Progenitor cell of endocrine pancreas (in vitro differentiated cells): ENCODE measurements at regions not wholly inside any gene's neighbourhood (a gene's known extent, or its start where the extent isn't known, plus 50 kb on each side); places are given as distances from the start of the nearest gene placed in this dataset.
"Not testable (repeated sequence)": the region's sequence is repeated elsewhere in the genome, so short reads cannot be mapped to it uniquely, and the experiment has no call there.

Experiments
- DNase-seq: peaks from one replicate; pipeline ENCODE4 v3.0.0; 2021; ENCODE audit warnings: low spot score; ENCODE audit not compliant: unreplicated experiment
- H3K27ac Mint-ChIP-seq: 2 replicates; pipeline ENCODE4 v1.8.0; 2021; ENCODE audit warnings: mild to moderate bottlenecking, moderate library complexity, mixed read lengths
- H3K27me3 Mint-ChIP-seq: 2 replicates; pipeline ENCODE4 v1.8.0; 2021; ENCODE audit warnings: mixed read lengths
- H3K36me3 Mint-ChIP-seq: 2 replicates; pipeline ENCODE4 v1.8.0; 2022; ENCODE audit warnings: mixed read lengths; ENCODE audit not compliant: insufficient read depth
- H3K4me1 Mint-ChIP-seq: 2 replicates; pipeline ENCODE4 v1.8.0; 2021; ENCODE audit warnings: low read depth, mixed read lengths
- H3K4me3 Mint-ChIP-seq: 2 replicates; pipeline ENCODE4 v1.8.0; 2021; ENCODE audit warnings: low read depth, mild to moderate bottlenecking, moderate library complexity, mixed read lengths
- H3K9me3 Mint-ChIP-seq: 2 replicates; pipeline ENCODE4 v1.8.0; 2021; ENCODE audit warnings: low read depth, mixed read lengths
- TF ChIP-seq, protein P1 (sequence below): fragments of 200-600 bp; sonication (generic); IDR thresholded peaks from one replicate; pipeline ENCODE4 v1.5.0; 2021; ENCODE audit warnings: antibody characterized with exemption, mild to moderate bottlenecking; ENCODE audit not compliant: unreplicated experiment

DNA sequence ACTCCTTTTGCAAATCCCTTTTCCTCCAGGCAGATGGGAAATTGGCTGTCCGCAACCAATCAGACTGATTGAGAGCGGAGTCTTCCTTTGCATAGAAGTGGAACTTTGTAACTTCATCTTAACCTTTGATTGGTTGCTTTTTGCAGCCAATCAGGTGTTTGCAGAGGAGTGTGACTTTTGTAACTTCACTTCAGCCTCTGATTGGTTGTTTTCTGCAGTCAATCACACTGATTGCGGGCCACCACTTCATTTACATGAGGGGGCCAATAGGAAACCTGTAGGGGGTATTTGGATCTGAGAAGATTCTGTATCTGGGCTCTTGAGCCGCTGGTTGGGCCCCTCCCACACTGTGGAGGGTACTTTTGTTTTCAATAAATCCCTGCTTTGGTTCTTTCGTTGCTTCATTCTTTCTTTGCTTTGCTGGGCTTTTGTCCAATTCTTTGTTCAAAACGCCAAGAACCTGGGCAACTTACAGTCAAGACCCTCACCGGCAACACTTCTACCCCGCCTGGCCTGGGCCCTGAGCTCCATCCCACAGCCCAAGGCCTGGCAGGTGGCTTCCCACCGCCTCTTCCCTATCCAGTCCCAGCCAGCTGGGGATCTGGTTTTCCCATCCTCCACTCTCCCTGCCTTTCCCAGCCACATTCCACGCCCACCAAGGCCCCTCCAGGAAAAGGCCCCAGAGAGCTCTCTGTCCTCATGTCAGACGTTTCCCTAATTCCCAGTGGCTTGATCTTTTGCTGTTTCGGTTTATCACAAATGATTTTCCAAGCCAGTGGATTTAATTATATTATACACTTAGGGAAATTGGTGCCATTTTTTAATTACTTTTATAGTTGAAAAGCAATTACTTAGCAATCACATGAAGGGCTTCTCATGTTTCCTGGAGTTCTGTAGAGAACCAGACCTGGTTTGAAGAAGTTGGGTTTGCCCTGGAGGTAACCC is 110.2 kb upstream of the STX18 start:
- peak overlapping the region; percentile 85 for H3K27ac Mint-ChIP-seq
- peaks cover 7% of the 10 kb centered on the region for H3K36me3 Mint-ChIP-seq
- no peaks in the 10 kb centered on the region for H3K9me3 Mint-ChIP-seq
- no peak overlapping the region for H3K4me3 Mint-ChIP-seq
- no peak for DNase-seq
- TF ChIP-seq, protein P1, sequence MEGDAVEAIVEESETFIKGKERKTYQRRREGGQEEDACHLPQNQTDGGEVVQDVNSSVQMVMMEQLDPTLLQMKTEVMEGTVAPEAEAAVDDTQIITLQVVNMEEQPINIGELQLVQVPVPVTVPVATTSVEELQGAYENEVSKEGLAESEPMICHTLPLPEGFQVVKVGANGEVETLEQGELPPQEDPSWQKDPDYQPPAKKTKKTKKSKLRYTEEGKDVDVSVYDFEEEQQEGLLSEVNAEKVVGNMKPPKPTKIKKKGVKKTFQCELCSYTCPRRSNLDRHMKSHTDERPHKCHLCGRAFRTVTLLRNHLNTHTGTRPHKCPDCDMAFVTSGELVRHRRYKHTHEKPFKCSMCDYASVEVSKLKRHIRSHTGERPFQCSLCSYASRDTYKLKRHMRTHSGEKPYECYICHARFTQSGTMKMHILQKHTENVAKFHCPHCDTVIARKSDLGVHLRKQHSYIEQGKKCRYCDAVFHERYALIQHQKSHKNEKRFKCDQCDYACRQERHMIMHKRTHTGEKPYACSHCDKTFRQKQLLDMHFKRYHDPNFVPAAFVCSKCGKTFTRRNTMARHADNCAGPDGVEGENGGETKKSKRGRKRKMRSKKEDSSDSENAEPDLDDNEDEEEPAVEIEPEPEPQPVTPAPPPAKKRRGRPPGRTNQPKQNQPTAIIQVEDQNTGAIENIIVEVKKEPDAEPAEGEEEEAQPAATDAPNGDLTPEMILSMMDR: no peak
- no peaks in the 10 kb centered on the region for H3K27me3 Mint-ChIP-seq
- no peaks in the 10 kb centered on the region for H3K4me1 Mint-ChIP-seq

DNA sequence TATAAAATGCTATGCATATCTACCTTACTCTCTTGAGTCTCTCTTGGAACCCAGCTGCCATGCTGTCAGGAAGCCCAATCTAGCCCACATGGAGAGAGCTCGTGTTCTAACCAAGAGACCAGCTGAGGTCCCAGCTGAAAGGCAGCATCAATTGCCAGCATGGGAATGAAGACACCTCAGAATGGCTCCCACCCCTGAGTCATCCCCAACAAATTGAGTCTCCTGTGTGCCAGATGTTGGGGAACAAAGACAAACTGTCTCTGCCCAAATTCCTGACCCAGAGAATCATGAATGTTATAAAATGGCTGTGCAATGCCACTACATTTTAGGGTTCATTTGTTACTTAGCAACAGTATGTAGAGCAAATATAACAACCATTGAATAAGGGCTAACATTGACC is 105.2 kb upstream of the STX18 start:
- Mint-ChIP-seq H3K27ac (no peak overlapping the region), H3K9me3 (no peaks in the 10 kb centered on the region), H3K27me3 (peaks cover 6% of the 10 kb centered on the region), H3K36me3 (peaks cover 3% of the 10 kb centered on the region), H3K4me1 (peaks cover 8% of the 10 kb centered on the region), H3K4me3 (no peak overlapping the region)
- TF ChIP-seq, protein P1: no peak
- no peak for DNase-seq

DNA sequence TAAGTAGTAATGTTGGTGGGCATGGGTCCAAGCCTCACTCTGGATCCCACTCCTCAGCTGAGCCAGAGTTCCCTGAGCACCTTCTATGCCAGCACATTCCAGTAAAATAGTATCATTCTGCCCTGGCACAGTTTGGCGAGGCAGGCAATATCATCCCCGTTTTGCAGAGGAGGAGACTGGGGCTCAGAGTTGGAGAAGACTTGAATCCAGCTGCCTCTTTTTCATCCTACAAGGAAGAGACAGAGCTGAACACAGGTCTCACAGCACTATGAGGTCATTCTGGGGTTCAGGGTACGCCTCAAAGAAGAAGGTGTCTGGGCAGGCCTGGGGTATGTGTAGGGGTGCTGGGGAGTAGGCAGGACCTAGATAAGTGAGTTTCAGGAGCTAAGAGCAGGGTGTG is 103.9 kb upstream of the STX18 start:
- Mint-ChIP-seq H3K27ac (no peak overlapping the region), H3K27me3 (peaks cover 19% of the 10 kb centered on the region), H3K36me3 (peaks cover 3% of the 10 kb centered on the region), H3K9me3 (no peaks in the 10 kb centered on the region), H3K4me3 (no peak overlapping the region), H3K4me1 (peaks cover 15% of the 10 kb centered on the region)
- DNase-seq: no peak
- TF ChIP-seq, protein P1: no peak

DNA sequence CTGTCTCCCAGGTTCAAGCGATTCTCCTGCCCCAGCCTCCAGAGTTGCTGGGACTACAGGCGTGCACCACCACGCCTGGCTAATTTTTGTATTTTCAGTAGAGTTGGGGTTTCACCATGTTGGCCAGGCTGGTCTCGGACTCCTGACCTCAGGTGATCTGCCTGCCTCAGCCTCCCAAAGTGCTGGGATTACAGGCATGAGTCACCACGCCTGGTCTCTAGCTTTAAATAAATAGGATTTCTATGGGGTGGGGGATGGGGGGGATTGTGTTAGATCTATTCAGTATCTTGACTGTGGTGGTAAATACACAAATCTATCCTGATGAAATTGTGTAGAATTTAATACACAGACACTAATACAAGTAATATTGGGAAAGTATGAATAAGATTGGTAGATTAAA is 102.4 kb upstream of the STX18 start:
- H3K27ac Mint-ChIP-seq, DNase-seq, H3K9me3 Mint-ChIP-seq, H3K36me3 Mint-ChIP-seq, H3K4me3 Mint-ChIP-seq: not testable (repeated sequence)
- Mint-ChIP-seq H3K27me3 (peaks cover 25% of the 10 kb centered on the region), H3K4me1 (peaks cover 16% of the 10 kb centered on the region)

DNA sequence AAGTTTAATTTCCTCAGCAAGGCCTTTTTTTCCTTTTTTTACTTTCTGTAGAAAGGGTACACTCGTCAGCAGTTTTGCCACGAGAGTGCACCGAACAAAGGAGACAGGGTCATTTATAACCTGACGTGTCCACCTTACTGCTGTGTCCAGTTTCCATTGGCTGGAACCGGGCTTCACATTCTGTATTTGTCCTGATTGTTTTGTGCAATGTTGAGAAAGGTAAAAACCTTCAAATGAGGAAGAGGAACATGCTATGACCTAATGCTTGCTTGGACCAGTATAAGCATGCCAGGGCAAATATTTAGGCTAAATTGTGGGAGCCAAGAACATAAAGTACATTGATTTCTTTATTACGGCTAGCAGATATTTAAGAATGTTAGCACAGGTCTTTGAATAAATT is 101.9 kb upstream of the STX18 start:
- H3K4me1 Mint-ChIP-seq: peaks cover 16% of the 10 kb centered on the region
- H3K4me3 Mint-ChIP-seq, H3K36me3 Mint-ChIP-seq, DNase-seq, H3K27ac Mint-ChIP-seq, H3K9me3 Mint-ChIP-seq: not testable (repeated sequence)
- peaks cover 26% of the 10 kb centered on the region for H3K27me3 Mint-ChIP-seq

DNA sequence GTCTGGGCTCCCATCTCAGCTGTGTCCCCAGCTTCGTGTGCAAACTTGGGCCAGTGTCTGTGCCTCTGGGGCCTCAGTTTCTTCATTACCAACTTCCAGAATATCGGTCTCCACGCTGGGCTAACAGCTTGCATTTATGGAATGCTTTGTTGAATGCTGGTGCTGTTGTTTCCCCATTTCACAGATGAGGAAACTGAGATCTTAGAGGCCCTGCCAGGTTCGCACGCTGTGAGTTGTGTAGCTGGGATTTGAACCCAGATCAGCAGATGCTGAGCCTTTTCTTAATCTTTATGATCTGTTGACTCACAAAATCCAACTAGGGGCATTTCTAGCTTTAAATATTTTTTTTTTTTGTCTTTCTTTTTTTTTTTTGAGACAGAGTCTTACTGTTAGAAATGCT is 101.5 kb upstream of the STX18 start:
- peaks cover 26% of the 10 kb centered on the region for H3K27me3 Mint-ChIP-seq
- H3K4me3 Mint-ChIP-seq: no peak overlapping the region
- peaks cover 16% of the 10 kb centered on the region for H3K4me1 Mint-ChIP-seq
- TF ChIP-seq, protein P1: no peak
- no peak overlapping the region for H3K27ac Mint-ChIP-seq
- no peaks in the 10 kb centered on the region for H3K36me3 Mint-ChIP-seq
- no peaks in the 10 kb centered on the region for H3K9me3 Mint-ChIP-seq
- no peak for DNase-seq
